Neural crest cell (in vitro differentiated cells): ENCODE measurements at regions not wholly inside any gene's neighbourhood (a gene's known extent, or its start where the extent isn't known, plus 50 kb on each side); places are given as distances from the start of the nearest gene placed in this dataset.

Experiments used
- DNase-seq: peaks from one replicate; pipeline ENCODE4 v3.0.0; 2021; ENCODE audit warnings: low read depth, mixed read lengths, low spot score
- H3K27ac Mint-ChIP-seq: one replicate; pipeline ENCODE4 v1.8.0; 2021; ENCODE audit warnings: mild to moderate bottlenecking, mixed read lengths; ENCODE audit not compliant: unreplicated experiment
- H3K27me3 Mint-ChIP-seq: 2 replicates; pipeline ENCODE4 v1.8.0; 2021; ENCODE audit warnings: low read depth, mild to moderate bottlenecking, mixed read lengths
- H3K36me3 Mint-ChIP-seq: 2 replicates; pipeline ENCODE4 v1.8.0; 2021; ENCODE audit warnings: low read depth, mild to moderate bottlenecking, mixed read lengths
- H3K4me1 Mint-ChIP-seq: 2 replicates; pipeline ENCODE4 v1.8.0; 2021; ENCODE audit warnings: mixed read lengths
- H3K4me3 Mint-ChIP-seq: one replicate; pipeline ENCODE4 v1.8.0; 2021; ENCODE audit warnings: mild to moderate bottlenecking, mixed read lengths
- H3K9me3 Mint-ChIP-seq: 2 replicates; pipeline ENCODE4 v1.8.0; 2021; ENCODE audit warnings: mixed read lengths
- TF ChIP-seq, protein P1 (sequence below): fragments of 200-600 bp; sonication (generic); conservative IDR thresholded peaks from 2 replicates; pipeline ENCODE4 v1.5.0; 2021; ENCODE audit warnings: antibody characterized with exemption, mild to moderate bottlenecking

GRCh38 chr14:86774916-86775315 lies 1218.1 kb downstream of the GALC start:
- Mint-ChIP-seq H3K9me3 (peaks cover 2% of the 10 kb centered on the region), H3K4me3 (no peak overlapping the region), H3K36me3 (no peaks in the 10 kb centered on the region), H3K4me1 (no peaks in the 10 kb centered on the region), H3K27me3 (no peaks in the 10 kb centered on the region), H3K27ac (no peak overlapping the region)
- TF ChIP-seq, protein P1, sequence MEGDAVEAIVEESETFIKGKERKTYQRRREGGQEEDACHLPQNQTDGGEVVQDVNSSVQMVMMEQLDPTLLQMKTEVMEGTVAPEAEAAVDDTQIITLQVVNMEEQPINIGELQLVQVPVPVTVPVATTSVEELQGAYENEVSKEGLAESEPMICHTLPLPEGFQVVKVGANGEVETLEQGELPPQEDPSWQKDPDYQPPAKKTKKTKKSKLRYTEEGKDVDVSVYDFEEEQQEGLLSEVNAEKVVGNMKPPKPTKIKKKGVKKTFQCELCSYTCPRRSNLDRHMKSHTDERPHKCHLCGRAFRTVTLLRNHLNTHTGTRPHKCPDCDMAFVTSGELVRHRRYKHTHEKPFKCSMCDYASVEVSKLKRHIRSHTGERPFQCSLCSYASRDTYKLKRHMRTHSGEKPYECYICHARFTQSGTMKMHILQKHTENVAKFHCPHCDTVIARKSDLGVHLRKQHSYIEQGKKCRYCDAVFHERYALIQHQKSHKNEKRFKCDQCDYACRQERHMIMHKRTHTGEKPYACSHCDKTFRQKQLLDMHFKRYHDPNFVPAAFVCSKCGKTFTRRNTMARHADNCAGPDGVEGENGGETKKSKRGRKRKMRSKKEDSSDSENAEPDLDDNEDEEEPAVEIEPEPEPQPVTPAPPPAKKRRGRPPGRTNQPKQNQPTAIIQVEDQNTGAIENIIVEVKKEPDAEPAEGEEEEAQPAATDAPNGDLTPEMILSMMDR, result no peak
- DNase-seq, result no peak

DNA sequence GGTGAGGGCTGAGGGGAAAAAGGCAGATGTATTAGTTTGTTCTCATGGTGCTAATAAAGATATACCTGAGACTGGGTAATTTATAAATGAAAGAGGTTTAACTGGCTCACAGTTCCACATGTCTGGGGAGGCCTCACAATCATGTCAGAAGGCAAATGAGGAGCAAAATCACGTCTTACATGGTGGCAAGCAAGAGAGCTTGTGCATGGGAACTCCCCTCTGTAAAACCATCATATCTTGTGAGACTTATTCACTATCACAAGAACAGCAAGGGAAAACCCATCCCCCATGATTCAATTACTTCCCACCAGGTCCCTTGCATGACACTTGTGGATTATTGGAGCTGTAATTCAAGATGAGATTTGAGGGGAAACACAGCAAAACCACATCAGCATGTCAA lies 1220.9 kb downstream of the GALC start:
- no peaks in the 10 kb centered on the region for H3K27me3 Mint-ChIP-seq
- no peaks in the 10 kb centered on the region for H3K36me3 Mint-ChIP-seq

DNA sequence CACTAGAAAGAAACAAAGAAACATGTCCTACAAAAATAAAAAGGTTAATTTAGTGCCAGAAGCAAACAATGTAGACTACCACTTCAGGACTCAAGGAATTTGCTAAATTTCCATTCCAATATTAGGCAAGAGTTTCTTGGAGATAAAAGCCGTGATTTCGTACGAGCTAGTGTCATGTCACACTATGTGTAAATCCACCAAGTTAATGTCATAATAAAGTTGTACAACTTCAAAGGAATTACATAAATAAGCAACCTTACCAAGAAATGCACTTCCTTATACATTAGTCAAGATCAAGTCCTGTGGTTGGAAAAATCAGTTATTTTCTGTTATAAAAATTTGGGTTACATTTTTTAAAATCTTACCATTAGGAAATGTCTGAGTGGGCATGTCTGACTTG lies 1222.8 kb downstream of the GALC start:
- H3K36me3 Mint-ChIP-seq, result no peaks in the 10 kb centered on the region
- no peak overlapping the region for H3K4me3 Mint-ChIP-seq
- no peaks in the 10 kb centered on the region for H3K9me3 Mint-ChIP-seq
- no peaks in the 10 kb centered on the region for H3K4me1 Mint-ChIP-seq
- H3K27ac Mint-ChIP-seq, result no peak overlapping the region
- TF ChIP-seq, protein P1, result no peak
- no peak for DNase-seq
- no peaks in the 10 kb centered on the region for H3K27me3 Mint-ChIP-seq

More for the DNA sequence above, 1220.9 kb downstream of the GALC start:
- Mint-ChIP-seq H3K4me1 (no peaks in the 10 kb centered on the region), H3K4me3 (no peak overlapping the region), H3K27ac (no peak overlapping the region), H3K9me3 (peaks cover 2% of the 10 kb centered on the region)
- TF ChIP-seq, protein P1, result no peak
- no peak for DNase-seq

DNA sequence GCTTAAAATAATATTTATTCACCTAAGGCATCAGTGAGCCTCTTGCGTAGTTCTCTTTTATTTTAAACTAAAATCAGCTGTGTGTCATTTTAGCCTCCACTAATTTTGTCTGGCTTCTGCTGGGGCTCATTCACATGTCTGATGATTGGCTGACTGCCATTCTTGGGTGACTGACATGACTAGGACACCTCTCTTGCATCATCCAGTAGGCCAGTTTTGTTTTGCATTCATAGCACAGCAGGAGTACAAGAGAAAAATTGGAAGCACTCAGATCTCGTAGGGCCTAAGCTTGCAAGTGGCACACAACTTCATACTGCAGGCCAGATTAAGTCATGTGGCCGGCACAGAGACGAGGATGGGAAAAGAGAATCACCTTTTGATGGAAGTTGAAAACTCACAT lies 1226.5 kb downstream of the GALC start:
- DNase-seq, result no peak
- Mint-ChIP-seq H3K36me3 (no peaks in the 10 kb centered on the region), H3K27ac (no peak overlapping the region), H3K4me3 (no peak overlapping the region), H3K4me1 (no peaks in the 10 kb centered on the region), H3K27me3 (no peaks in the 10 kb centered on the region), H3K9me3 (peaks cover 3% of the 10 kb centered on the region)
- TF ChIP-seq, protein P1, result no peak

DNA sequence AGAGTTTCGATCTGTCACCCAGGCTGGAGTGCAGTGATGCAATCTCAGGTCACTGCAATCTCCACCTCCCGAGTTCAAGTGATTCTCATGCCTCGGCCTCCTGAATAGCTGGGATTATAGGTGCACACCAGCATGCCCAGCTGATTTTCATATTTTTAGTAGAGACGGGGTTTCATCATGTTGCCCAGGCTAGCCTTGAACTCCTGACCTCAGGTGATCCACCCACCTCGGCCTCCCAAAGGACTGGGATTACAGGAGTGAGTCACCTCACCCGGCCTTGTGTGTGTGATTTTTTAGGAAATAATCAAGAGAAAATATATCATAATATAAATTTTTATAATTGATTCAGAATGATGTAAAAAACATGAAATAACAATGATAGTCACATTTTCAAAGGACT lies 1231.4 kb downstream of the GALC start:
- H3K4me1 Mint-ChIP-seq, result no peaks in the 10 kb centered on the region
- H3K36me3 Mint-ChIP-seq, result no peaks in the 10 kb centered on the region
- TF ChIP-seq, protein P1, result no peak
- H3K27ac Mint-ChIP-seq, result no peak overlapping the region
- H3K27me3 Mint-ChIP-seq, result no peaks in the 10 kb centered on the region
- peaks cover 3% of the 10 kb centered on the region for H3K9me3 Mint-ChIP-seq
- H3K4me3 Mint-ChIP-seq, result no peak overlapping the region
- DNase-seq, result no peak
